A549 (cell line): ENCODE measurements at regions not wholly inside any gene's neighbourhood (a gene's known extent, or its start where the extent isn't known, plus 50 kb on each side); places are given as distances from the start of the nearest gene placed in this dataset.

Experiments used
- ATAC-seq, 2 experiments: fragments of 200-7000 bp in 1 of 2; fragments of >200 bp in 1 of 2; cut with Nextera tagmentation in 1 of 2; cut with Tn5 transposase in 1 of 2; 3 replicates each; pipeline versions ENCODE4 v1.8.0 to v1.9.1; 2018 to 2020; ENCODE audit warnings: mild to moderate bottlenecking in 1 of 2, moderate library complexity in 1 of 2
- CTCF ChIA-PET: fragments of 300-600 bp; sonication (Branson Sonifier 250); formaldehyde crosslinking; extraction: SDS; loops from one replicate; lab custom pipeline; 2021; ENCODE audit warnings: antibody characterized with exemption, inconsistent platforms; lab: Yijun Ruan, JAX
- POLR2A ChIA-PET: fragments of 350-600 bp; formaldehyde crosslinking; extraction: SDS; loops from one replicate; lab custom pipeline; 2021; ENCODE audit warnings: antibody characterized with exemption, inconsistent platforms; lab: Yijun Ruan, JAX
- DNase-seq, 2 experiments: peaks; one replicate each; pipeline versions ENCODE4 v3.0.0 to v3.0.0-alpha.2; 2011 to 2016; ENCODE audit warnings: low read depth in 1 of 2, low spot score in 1 of 2
- FAIRE-seq: peaks from 2 replicates; lab custom pipeline; 2011; peaks lifted over from hg19 to GRCh38; lab: Jason Lieb, UNC
- H3K27ac ChIP-seq, 2 experiments: fragments of >200 bp; sonication (Bioruptor Twin); formaldehyde crosslinking; 3 replicates each; pipeline ENCODE4 v1.5.1; 2016 to 2017
- H3K4me1 ChIP-seq: fragments of >200 bp; sonication (Bioruptor Twin); formaldehyde crosslinking; 3 replicates; pipeline ENCODE4 v1.6.1; 2016
- H3K4me2 ChIP-seq: fragments of >200 bp; sonication (Bioruptor Twin); formaldehyde crosslinking; 3 replicates; pipeline ENCODE4 v1.6.1; 2016
- H3K4me3 ChIP-seq: fragments of >200 bp; sonication (Bioruptor Twin); formaldehyde crosslinking; 3 replicates; pipeline ENCODE4 v1.5.1; 2016
- H3K9me3 ChIP-seq: fragments of >200 bp; sonication (Bioruptor Twin); formaldehyde crosslinking; 3 replicates; pipeline ENCODE4 v1.6.1; 2016
- BHLHE40 ChIP-seq: IDR thresholded peaks from 2 replicates; pipeline ENCODE4 v1.6.1; 2012; ENCODE audit warnings: low read depth, low read length, inconsistent platforms
- CBX2 ChIP-seq: fragments of 200-600 bp; sonication (generic); IDR thresholded peaks from 2 replicates; pipeline ENCODE4 v1.6.1; 2016; ENCODE audit warnings: low read depth, mild to moderate bottlenecking, borderline replicate concordance
- CBX8 ChIP-seq: fragments of 200-600 bp; sonication (generic); IDR thresholded peaks from 2 replicates; pipeline ENCODE4 v1.6.1; 2016
- CHD2 ChIP-seq: fragments of 150-350 bp; IDR thresholded peaks from 2 replicates; pipeline ENCODE4 v1.6.1; 2014; ENCODE audit warnings: low read length; ENCODE audit not compliant: partially characterized antibody
- E2F6 ChIP-seq: IDR thresholded peaks from 2 replicates; pipeline ENCODE4 v1.6.1; 2012; ENCODE audit warnings: low read depth, borderline replicate concordance
- EHF ChIP-seq: fragments of 250-450 bp; sonication (Bioruptor Pico); IDR thresholded peaks from 2 replicates; pipeline ENCODE4 v1.5.0; 2020; ENCODE audit warnings: mild to moderate bottlenecking
- EHMT2 ChIP-seq: fragments of 200-600 bp; sonication (generic); IDR thresholded peaks from 2 replicates; pipeline ENCODE4 v1.6.1; 2016; ENCODE audit warnings: antibody characterized with exemption, low read depth, mild to moderate bottlenecking, moderate library complexity
- ELK1 ChIP-seq: fragments of 150-350 bp; IDR thresholded peaks from 2 replicates; pipeline ENCODE4 v1.6.1; 2014; ENCODE audit warnings: low read depth, mild to moderate bottlenecking, low read length
- ESRRA ChIP-seq: fragments of 150-350 bp; IDR thresholded peaks from 2 replicates; pipeline ENCODE4 v1.6.1; 2014; ENCODE audit warnings: mild to moderate bottlenecking, low read length, borderline replicate concordance
- FOSB ChIP-seq: fragments of 250-450 bp; sonication (Bioruptor Pico); IDR thresholded peaks from 2 replicates; pipeline ENCODE4 v1.5.0; 2020; ENCODE audit warnings: mild to moderate bottlenecking, moderate library complexity
- FOSL2 ChIP-seq, 2 experiments: fragments of 450-650 bp in 1 of 2; fragments of >200 bp in 1 of 2; sonication (Bioruptor Twin) in 1 of 2; formaldehyde crosslinking; IDR thresholded peaks; 2 replicates each; pipeline versions ENCODE4 v1.5.0 to v1.6.1; 2016 to 2020; ENCODE audit warnings: mild to moderate bottlenecking in 1 of 2, moderate library complexity in 1 of 2
- GATA3 ChIP-seq: IDR thresholded peaks from 2 replicates; pipeline ENCODE4 v1.6.1; 2012; ENCODE audit warnings: borderline replicate concordance
- HDAC2 ChIP-seq: fragments of 200-600 bp; sonication (generic); IDR thresholded peaks from 2 replicates; pipeline ENCODE4 v1.6.1; 2016
- HOXA7 ChIP-seq: fragments of 250-450 bp; sonication (Bioruptor Pico); IDR thresholded peaks from 2 replicates; pipeline ENCODE4 v1.5.0; 2020; ENCODE audit warnings: mild to moderate bottlenecking, moderate library complexity
- HOXB13 ChIP-seq: fragments of 250-450 bp; sonication (Bioruptor Pico); IDR thresholded peaks from 2 replicates; pipeline ENCODE4 v1.5.0; 2020; ENCODE audit warnings: low read depth, mild to moderate bottlenecking, moderate library complexity
- HOXB5 ChIP-seq: fragments of 250-450 bp; sonication (Bioruptor Pico); IDR thresholded peaks from 2 replicates; pipeline ENCODE4 v1.5.0; 2020; ENCODE audit warnings: mild to moderate bottlenecking, moderate library complexity
- JUNB ChIP-seq: fragments of >200 bp; sonication (Bioruptor Twin); formaldehyde crosslinking; IDR thresholded peaks from 2 replicates; pipeline ENCODE4 v1.6.1; 2016
- MAX ChIP-seq: IDR thresholded peaks from 2 replicates; pipeline ENCODE4 v1.6.1; 2012
- MAZ ChIP-seq: fragments of 150-350 bp; IDR thresholded peaks from 2 replicates; pipeline ENCODE4 v1.6.1; 2014; ENCODE audit warnings: antibody characterized with exemption, low read depth, low read length, borderline replicate concordance
- NFE2L2 ChIP-seq: fragments of 150-350 bp; conservative IDR thresholded peaks from 2 replicates; pipeline ENCODE4 v1.6.1; 2014; ENCODE audit warnings: low read length
- NR3C1 ChIP-seq: fragments of >200 bp; sonication (Bioruptor Twin); formaldehyde crosslinking; IDR thresholded peaks from 3 replicates; pipeline ENCODE4 v1.6.1; 2017
- PHF8 ChIP-seq: fragments of 200-600 bp; sonication (generic); IDR thresholded peaks from 2 replicates; pipeline ENCODE4 v1.6.1; 2016; ENCODE audit warnings: low read depth, mild to moderate bottlenecking, antibody characterized with exemption, moderate library complexity, borderline replicate concordance
- POLR2AphosphoS2 ChIP-seq: conservative IDR thresholded peaks from 2 replicates; pipeline ENCODE4 v1.6.1; 2012; ENCODE audit warnings: low read length, improper control_type of control experiment, inconsistent platforms
- RFX5 ChIP-seq: fragments of 450-650 bp; IDR thresholded peaks from 2 replicates; pipeline ENCODE4 v1.7.1; 2014; ENCODE audit warnings: antibody characterized with exemption, mild to moderate bottlenecking, moderate library complexity
- RNF2 ChIP-seq: fragments of 200-600 bp; sonication (generic); IDR thresholded peaks from 2 replicates; pipeline ENCODE4 v1.6.1; 2016; ENCODE audit warnings: low read depth, mild to moderate bottlenecking, antibody characterized with exemption, moderate library complexity, borderline replicate concordance
- SREBF2 ChIP-seq: fragments of 450-650 bp; IDR thresholded peaks from 2 replicates; pipeline ENCODE4 v1.6.1; 2014; ENCODE audit warnings: mild to moderate bottlenecking, moderate library complexity
- ZNF302 ChIP-seq: fragments of 250-450 bp; sonication (Bioruptor Pico); IDR thresholded peaks from 2 replicates; pipeline ENCODE4 v1.9.0; 2021; ENCODE audit warnings: inconsistent platforms, mild to moderate bottlenecking, moderate library complexity
- WGBS: methylation state at CpG from one replicate; pipeline ENCODE4 v1.1.6; 2017; ENCODE audit errors: missing lambda C conversion rate; 5-methylcytosine and 5-hydroxymethylcytosine counted together
- TF ChIP-seq, protein P1 (sequence below): fragments of 250-450 bp; sonication (Bioruptor Pico); IDR thresholded peaks from 2 replicates; pipeline ENCODE4 v1.5.0; 2020; ENCODE audit warnings: low read depth, mild to moderate bottlenecking, moderate library complexity
- TF ChIP-seq, protein P2 (sequence below): fragments of >200 bp; sonication (Bioruptor Twin); formaldehyde crosslinking; IDR thresholded peaks from 2 replicates; pipeline ENCODE4 v1.6.1; 2016
- TF ChIP-seq, protein P3 (sequence below): fragments of 250-450 bp; sonication (Bioruptor Pico); IDR thresholded peaks from 2 replicates; pipeline ENCODE4 v1.5.0; 2021; ENCODE audit warnings: mild to moderate bottlenecking, moderate library complexity, borderline replicate concordance

DNA sequence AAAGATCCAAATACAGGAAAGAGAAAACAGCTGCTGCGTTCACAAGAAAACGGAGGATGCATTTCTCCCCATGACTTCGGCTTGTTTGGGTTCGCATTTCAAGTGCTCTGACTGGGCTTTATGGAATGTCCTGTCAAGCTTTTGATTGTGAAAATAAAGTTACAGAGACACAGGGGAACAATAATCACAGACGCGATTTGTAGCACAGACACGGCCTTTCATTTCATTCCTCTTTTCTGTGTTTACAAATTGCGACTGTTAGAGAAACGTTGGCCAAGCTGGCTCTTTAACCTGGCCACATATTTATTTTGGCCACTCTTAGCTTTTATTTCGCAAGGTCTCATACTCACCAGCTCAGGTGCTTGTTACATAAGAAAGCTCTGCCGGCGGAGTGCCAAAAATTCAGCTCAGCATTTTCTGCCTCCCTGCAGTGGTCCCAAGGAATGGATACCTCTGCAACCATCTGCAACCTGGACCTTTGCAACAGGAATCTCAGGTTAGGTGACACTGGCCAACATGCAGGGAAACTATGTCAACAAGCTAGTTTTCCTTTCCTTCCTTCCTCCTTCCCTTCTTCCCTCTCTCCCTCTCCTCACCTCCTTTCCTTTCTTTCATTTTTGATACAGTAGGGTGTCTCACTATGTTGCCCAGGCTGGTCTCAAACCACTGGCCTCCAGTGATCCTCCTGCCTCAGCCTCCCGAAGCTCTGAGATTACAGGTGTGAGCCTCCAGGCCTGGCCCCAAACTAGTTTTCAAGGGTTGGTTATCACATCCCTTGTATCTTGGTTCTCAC is 58.2 kb upstream of the SLC45A1 start (continued):
- no peak for TF ChIP-seq POLR2AphosphoS2
- TF ChIP-seq CHD2: no peak
- no peak for TF ChIP-seq E2F6
- TF ChIP-seq RNF2: no peak
- TF ChIP-seq HDAC2: no peak
- no peak; the same call in 1 of the 2 replicates for TF ChIP-seq MAX
- TF ChIP-seq, protein P1, sequence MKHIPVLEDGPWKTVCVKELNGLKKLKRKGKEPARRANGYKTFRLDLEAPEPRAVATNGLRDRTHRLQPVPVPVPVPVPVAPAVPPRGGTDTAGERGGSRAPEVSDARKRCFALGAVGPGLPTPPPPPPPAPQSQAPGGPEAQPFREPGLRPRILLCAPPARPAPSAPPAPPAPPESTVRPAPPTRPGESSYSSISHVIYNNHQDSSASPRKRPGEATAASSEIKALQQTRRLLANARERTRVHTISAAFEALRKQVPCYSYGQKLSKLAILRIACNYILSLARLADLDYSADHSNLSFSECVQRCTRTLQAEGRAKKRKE (CRISPR knock-in tag): no peak
- no peak for TF ChIP-seq GATA3
- no peak for TF ChIP-seq BHLHE40
- no peak for TF ChIP-seq ESRRA
- TF ChIP-seq, protein P2, sequence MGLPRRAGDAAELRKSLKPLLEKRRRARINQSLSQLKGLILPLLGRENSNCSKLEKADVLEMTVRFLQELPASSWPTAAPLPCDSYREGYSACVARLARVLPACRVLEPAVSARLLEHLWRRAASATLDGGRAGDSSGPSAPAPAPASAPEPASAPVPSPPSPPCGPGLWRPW: peak; percentile 87
- no peak for TF ChIP-seq HOXB13 (CRISPR knock-in tag)
- TF ChIP-seq ZNF302 (CRISPR knock-in tag): no peak
- TF ChIP-seq NR3C1: no peak
- TF ChIP-seq ELK1: no peak
- no peak for TF ChIP-seq EHF
- no peak for TF ChIP-seq EHMT2
- TF ChIP-seq MAZ: no peak
- TF ChIP-seq HOXA7: no peak
- TF ChIP-seq HOXB5 (CRISPR knock-in tag): no peak
- no peak for TF ChIP-seq RFX5
- TF ChIP-seq CBX2: no peak

DNA sequence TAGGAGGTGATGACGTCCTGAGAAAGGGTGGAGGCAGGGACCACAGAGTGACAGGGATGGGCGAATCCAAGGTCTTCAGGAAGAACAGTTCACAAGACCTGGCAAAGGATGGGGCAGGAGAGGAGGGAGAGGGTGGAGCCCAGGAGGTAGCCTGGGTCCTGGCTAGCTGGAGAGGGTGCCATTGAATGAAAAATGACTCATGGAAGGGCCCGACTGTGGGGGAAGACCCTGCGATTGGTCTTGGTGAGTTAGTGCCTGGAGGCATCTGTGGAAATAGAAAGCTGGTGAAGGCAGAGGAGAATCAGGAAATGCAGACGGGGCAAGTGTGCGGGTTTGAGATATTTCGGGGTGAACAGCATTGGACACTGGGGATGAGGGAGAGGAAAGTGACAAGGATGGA is 60.3 kb upstream of the SLC45A1 start:
- POLR2A ChIA-PET: no interaction called here
- H3K4me2 ChIP-seq: peak overlapping the region; percentile 32; the same call in 2 of the 3 replicates
- CTCF ChIA-PET: no interaction called here
- ATAC-seq: peak in 1 of 2 experiments; percentile 30; a peak in 2 of 6 replicates
- H3K9me3 ChIP-seq: no peaks in the 10 kb centered on the region
- TF ChIP-seq PHF8 (no peak), ELK1 (no peak), POLR2AphosphoS2 (no peak), FOSB (CRISPR knock-in tag) (no peak), NFE2L2 (no peak), FOSL2 (IDR thresholded peaks at IDR 0.05) (no peak), FOSL2 (CRISPR knock-in tag; IDR thresholded peaks at IDR 0.05) (no peak), MAZ (no peak), CBX8 (no peak), SREBF2 (no peak), BHLHE40 (no peak), JUNB (no peak)
- TF ChIP-seq, protein P3, sequence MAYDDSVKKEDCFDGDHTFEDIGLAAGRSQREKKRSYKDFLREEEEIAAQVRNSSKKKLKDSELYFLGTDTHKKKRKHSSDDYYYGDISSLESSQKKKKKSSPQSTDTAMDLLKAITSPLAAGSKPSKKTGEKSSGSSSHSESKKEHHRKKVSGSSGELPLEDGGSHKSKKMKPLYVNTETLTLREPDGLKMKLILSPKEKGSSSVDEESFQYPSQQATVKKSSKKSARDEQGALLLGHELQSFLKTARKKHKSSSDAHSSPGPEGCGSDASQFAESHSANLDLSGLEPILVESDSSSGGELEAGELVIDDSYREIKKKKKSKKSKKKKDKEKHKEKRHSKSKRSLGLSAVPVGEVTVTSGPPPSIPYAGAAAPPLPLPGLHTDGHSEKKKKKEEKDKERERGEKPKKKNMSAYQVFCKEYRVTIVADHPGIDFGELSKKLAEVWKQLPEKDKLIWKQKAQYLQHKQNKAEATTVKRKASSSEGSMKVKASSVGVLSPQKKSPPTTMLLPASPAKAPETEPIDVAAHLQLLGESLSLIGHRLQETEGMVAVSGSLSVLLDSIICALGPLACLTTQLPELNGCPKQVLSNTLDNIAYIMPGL (CRISPR knock-in tag): no peak
- TF ChIP-seq, protein P2: no peak
- peaks cover 34% of the 10 kb centered on the region for H3K4me1 ChIP-seq
- no peak overlapping the region for H3K4me3 ChIP-seq
- DNase-seq: no peak
- peak overlapping the region; percentile 72 to 79 for H3K27ac ChIP-seq
- no peak for FAIRE-seq
- WGBS: 76% methylated on average over 7 of the region's 7 CpGs
